K562 (cell line): ENCODE measurements at regions not wholly inside any gene's neighbourhood (a gene's known extent, or its start where the extent isn't known, plus 50 kb on each side); places are given as distances from the start of the nearest gene placed in this dataset.

Experiments used
- ATAC-seq: fragments of 200-7000 bp; cut with Tn5 transposase; 3 replicates; pipeline ENCODE4 v1.9.1; 2020; ENCODE audit warnings: moderate library complexity
- BruUV-seq: library from RNA; stranded (reverse); fragments of 400-500 nt; replicated peaks from 2 replicates; lab custom pipeline; 2021; lab: Mats Ljungman, UMichigan
- CTCF ChIA-PET: fragments of 300-600 bp; formaldehyde crosslinking; extraction: SDS; loops from one replicate; lab custom pipeline; 2021; ENCODE audit warnings: low intra/inter-chr PET ratio; lab: Yijun Ruan, JAX
- POLR2A ChIA-PET: fragments of 300-600, 350-650 bp; sonication (Branson Sonifier 250); formaldehyde crosslinking; extraction: SDS; loops from one replicate; lab custom pipeline; 2021; ENCODE audit warnings: antibody characterized with exemption, inconsistent platforms; lab: Yijun Ruan, JAX
- DNase-seq, 4 experiments: peaks; one replicate each; pipeline versions ENCODE4 v3.0.0 to v3.0.0-alpha.2; 2011 to 2018; ENCODE audit warnings: low spot score in 3 of 4, mixed read lengths in 3 of 4; ENCODE audit errors: extremely low read depth in 1 of 4
- FAIRE-seq: peaks from 2 replicates; lab custom pipeline; 2011; peaks lifted over from hg19 to GRCh38; lab: Jason Lieb, UNC
- H2AFZ ChIP-seq: 2 replicates; pipeline ENCODE4 v1.6.0; 2011; ENCODE audit warnings: low read depth, low read length, control low read depth, inconsistent platforms
- H3K27ac ChIP-seq: fragments of 200-600 bp; 3 replicates; pipeline ENCODE4 v1.8.0; 2011; ENCODE audit warnings: low read depth, mild to moderate bottlenecking, control low read depth, inconsistent platforms, low read length, moderate library complexity, mixed read lengths; ENCODE audit errors: extremely low read depth
- H3K27me3 ChIP-seq, 2 experiments: fragments of 300-600 bp in 1 of 2; 2 replicates in 1 of 2; 3 replicates in 1 of 2; pipeline versions ENCODE4 v1.6.0 to v1.8.0; 2011; ENCODE audit warnings: inconsistent platforms in 2 of 2, low read length in 2 of 2, mild to moderate bottlenecking in 1 of 2, mixed read lengths in 1 of 2, moderate library complexity in 1 of 2; ENCODE audit not compliant: control insufficient read depth in 2 of 2, insufficient read depth in 2 of 2
- H3K36me3 ChIP-seq: fragments of 300-600 bp; 3 replicates; pipeline ENCODE4 v1.8.0; 2011; ENCODE audit warnings: mild to moderate bottlenecking, low read length, inconsistent platforms; ENCODE audit not compliant: control insufficient read depth, insufficient read depth
- H3K4me1 ChIP-seq, 2 experiments: fragments of 200-600 bp in 1 of 2; replicated peaks in 1 of 2; 2 replicates in 1 of 2; 3 replicates in 1 of 2; pipeline versions ENCODE4 v1.5.1 to v1.8.0; 2011; ENCODE audit warnings: inconsistent platforms in 2 of 2, low read length in 2 of 2, mild to moderate bottlenecking in 1 of 2, mixed read lengths in 1 of 2, moderate library complexity in 1 of 2; ENCODE audit not compliant: control insufficient read depth in 2 of 2, insufficient read depth in 2 of 2
- H3K4me2 ChIP-seq: 2 replicates; pipeline ENCODE4 v1.6.1; 2011; ENCODE audit warnings: low read length, control low read depth, inconsistent platforms, mixed read lengths; ENCODE audit not compliant: insufficient read depth
- H3K4me3 ChIP-seq: fragments of 200-600 bp; sonication (generic), shearing (Covaris generic); 2 replicates; pipeline ENCODE4 v1.5.1; 2016; ENCODE audit warnings: control low read depth, inconsistent platforms
- H3K79me2 ChIP-seq: fragments of 200-600 bp; 3 replicates; pipeline ENCODE4 v1.8.0; 2011; ENCODE audit warnings: low read length, inconsistent platforms; ENCODE audit not compliant: control insufficient read depth, insufficient read depth
- H3K9ac ChIP-seq, 2 experiments: 2 replicates each; pipeline versions ENCODE4 v1.6.0 to v1.6.1; 2011; ENCODE audit warnings: low read depth in 2 of 2, low read length in 2 of 2, control low read depth in 1 of 2, inconsistent platforms in 1 of 2, mild to moderate bottlenecking in 1 of 2, mixed read lengths in 1 of 2; ENCODE audit not compliant: insufficient read depth in 1 of 2
- H3K9me1 ChIP-seq: one replicate; pipeline ENCODE4 v1.6.0; 2011; ENCODE audit warnings: inconsistent platforms, mild to moderate bottlenecking, low read length, moderate library complexity; ENCODE audit not compliant: control insufficient read depth, insufficient read depth
- H3K9me3 ChIP-seq: replicated peaks from 2 replicates; pipeline ENCODE4 v1.5.1; 2011; ENCODE audit warnings: low read depth, low read length, inconsistent platforms; ENCODE audit not compliant: control insufficient read depth, insufficient read depth
- H4K20me1 ChIP-seq: replicated peaks from 2 replicates; pipeline ENCODE4 v1.6.1; 2011; ENCODE audit warnings: low read length, inconsistent platforms, mixed read lengths; ENCODE audit not compliant: control insufficient read depth, insufficient read depth
- ARNT ChIP-seq, 2 experiments: fragments of 450-650 bp; IDR thresholded peaks; 2 replicates each; pipeline ENCODE4 v1.6.1; 2016; ENCODE audit warnings: mild to moderate bottlenecking in 1 of 2
- DPF2 ChIP-seq: fragments of 450-650 bp; IDR thresholded peaks from 2 replicates; pipeline ENCODE4 v1.6.1; 2016
- MYBL2 ChIP-seq, 2 experiments: fragments of 450-650 bp in 1 of 2; sonication (generic) in 1 of 2; formaldehyde crosslinking in 1 of 2; IDR thresholded peaks; 2 replicates each; pipeline versions ENCODE4 v1.6.1 to v1.8.1; 2017 to 2022; ENCODE audit warnings: borderline replicate concordance in 1 of 2, inconsistent platforms in 1 of 2, low read depth in 1 of 2, mild to moderate bottlenecking in 1 of 2, missing genetic modification reagents in 1 of 2, moderate library complexity in 1 of 2
- SETDB1 ChIP-seq: IDR thresholded peaks from one replicate; pipeline ENCODE4 v1.6.1; 2012; ENCODE audit warnings: low read length, control low read depth, inconsistent platforms
- ZNF436 ChIP-seq: fragments of 250-450, 450-650 bp; sonication (Bioruptor Pico); formaldehyde crosslinking; IDR thresholded peaks from 2 replicates; pipeline ENCODE4 v1.7.0; 2020; ENCODE audit warnings: mild to moderate bottlenecking
- WGBS: fragments of 100-300 bp; shearing (Covaris generic); methylation state at CpG from one replicate; pipeline ENCODE4 v1.1.6; 2016; ENCODE audit warnings: low coverage, mixed read lengths; ENCODE audit not compliant: insufficient coverage; ENCODE audit errors: missing lambda C conversion rate; 5-methylcytosine and 5-hydroxymethylcytosine counted together
- in situ Hi-C: fragments of 300-500 bp; cut with MboI; formaldehyde crosslinking; loops from 4 replicates; pipeline ENCODE4 v1.15.0; 2018; ENCODE audit warnings: inconsistent platforms, mixed read lengths
- intact Hi-C: fragments of 100-400 bp; cut with micrococcal nuclease; formaldehyde crosslinking; loops from 2 replicates; pipeline ENCODE4 v1.14.2; 2022
- TF ChIP-seq, protein P1 (sequence below): fragments of 450-650 bp; IDR thresholded peaks from 2 replicates; pipeline ENCODE4 v1.6.1; 2016; ENCODE audit warnings: mild to moderate bottlenecking
- TF ChIP-seq, protein P2 (sequence below): fragments of 450-650 bp; conservative IDR thresholded peaks from 2 replicates; pipeline ENCODE4 v1.6.1; 2016; ENCODE audit warnings: missing genetic modification characterization, low read depth, mild to moderate bottlenecking, missing compliant biosample characterization, moderate library complexity
- TF ChIP-seq, protein P3 (sequence below): fragments of 250-450 bp; sonication (Bioruptor Pico); IDR thresholded peaks from 2 replicates; pipeline ENCODE4 v1.5.0; 2021; ENCODE audit warnings: mild to moderate bottlenecking, moderate library complexity
- TF ChIP-seq, protein P4 (sequence below), 2 experiments: IDR thresholded peaks in 1 of 2; conservative IDR thresholded peaks in 1 of 2; 2 replicates each; pipeline ENCODE4 v1.6.1; 2016; ENCODE audit warnings: low read depth in 2 of 2, mild to moderate bottlenecking in 1 of 2, missing compliant biosample characterization in 1 of 2, missing genetic modification characterization in 1 of 2, moderate library complexity in 1 of 2

DNA sequence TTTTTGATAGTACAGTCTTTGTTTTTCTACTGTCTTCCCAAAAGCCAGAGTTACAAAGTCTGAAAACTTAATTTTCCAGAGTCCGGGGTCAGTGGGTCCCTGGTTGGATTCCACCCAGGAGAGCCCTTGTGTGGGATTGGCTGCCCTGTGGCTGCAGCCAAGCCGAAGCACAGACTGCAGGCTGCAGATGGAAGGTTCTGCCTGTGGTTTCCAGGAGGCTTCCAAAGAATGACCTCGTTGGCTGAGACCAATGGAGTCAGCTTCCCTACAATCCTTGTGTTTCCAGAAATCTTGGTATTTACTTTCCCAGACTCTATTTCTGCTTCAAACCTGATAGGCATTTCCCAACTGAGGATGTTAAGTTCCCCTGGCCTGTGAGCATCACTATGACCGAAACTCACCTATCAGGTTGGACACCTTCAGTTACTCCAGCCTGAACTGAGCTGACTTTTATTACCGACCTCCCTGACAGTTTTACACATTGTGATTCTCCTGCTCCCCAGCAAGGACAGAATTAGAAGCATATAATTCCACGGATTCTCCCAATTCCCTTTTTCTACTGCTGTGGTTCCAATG lies 117.5 kb upstream of the CCDC68 start:
- H2AFZ ChIP-seq: no peak overlapping the region
- DNase-seq (no peak), ATAC-seq (no peak)
- BruUV-seq: no TSS peak
- intact Hi-C loops: no loop called here
- H3K4me2 ChIP-seq: no peak overlapping the region
- CTCF ChIA-PET: no interaction called here
- TF ChIP-seq MYBL2 (IDR thresholded peaks at IDR 0.05; ENCODE audit: low read depth): no peak
- no peak for TF ChIP-seq MYBL2 (CRISPR knock-in tag; IDR thresholded peaks at IDR 0.05; ENCODE audit: borderline replicate concordance)
- TF ChIP-seq ZNF436 (CRISPR knock-in tag): no peak
- TF ChIP-seq DPF2: no peak
- TF ChIP-seq, protein P1, sequence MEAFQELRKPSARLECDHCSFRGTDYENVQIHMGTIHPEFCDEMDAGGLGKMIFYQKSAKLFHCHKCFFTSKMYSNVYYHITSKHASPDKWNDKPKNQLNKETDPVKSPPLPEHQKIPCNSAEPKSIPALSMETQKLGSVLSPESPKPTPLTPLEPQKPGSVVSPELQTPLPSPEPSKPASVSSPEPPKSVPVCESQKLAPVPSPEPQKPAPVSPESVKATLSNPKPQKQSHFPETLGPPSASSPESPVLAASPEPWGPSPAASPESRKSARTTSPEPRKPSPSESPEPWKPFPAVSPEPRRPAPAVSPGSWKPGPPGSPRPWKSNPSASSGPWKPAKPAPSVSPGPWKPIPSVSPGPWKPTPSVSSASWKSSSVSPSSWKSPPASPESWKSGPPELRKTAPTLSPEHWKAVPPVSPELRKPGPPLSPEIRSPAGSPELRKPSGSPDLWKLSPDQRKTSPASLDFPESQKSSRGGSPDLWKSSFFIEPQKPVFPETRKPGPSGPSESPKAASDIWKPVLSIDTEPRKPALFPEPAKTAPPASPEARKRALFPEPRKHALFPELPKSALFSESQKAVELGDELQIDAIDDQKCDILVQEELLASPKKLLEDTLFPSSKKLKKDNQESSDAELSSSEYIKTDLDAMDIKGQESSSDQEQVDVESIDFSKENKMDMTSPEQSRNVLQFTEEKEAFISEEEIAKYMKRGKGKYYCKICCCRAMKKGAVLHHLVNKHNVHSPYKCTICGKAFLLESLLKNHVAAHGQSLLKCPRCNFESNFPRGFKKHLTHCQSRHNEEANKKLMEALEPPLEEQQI: no peak
- no peak for TF ChIP-seq SETDB1
- TF ChIP-seq, protein P2, sequence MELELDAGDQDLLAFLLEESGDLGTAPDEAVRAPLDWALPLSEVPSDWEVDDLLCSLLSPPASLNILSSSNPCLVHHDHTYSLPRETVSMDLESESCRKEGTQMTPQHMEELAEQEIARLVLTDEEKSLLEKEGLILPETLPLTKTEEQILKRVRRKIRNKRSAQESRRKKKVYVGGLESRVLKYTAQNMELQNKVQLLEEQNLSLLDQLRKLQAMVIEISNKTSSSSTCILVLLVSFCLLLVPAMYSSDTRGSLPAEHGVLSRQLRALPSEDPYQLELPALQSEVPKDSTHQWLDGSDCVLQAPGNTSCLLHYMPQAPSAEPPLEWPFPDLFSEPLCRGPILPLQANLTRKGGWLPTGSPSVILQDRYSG: no peak
- TF ChIP-seq, protein P3, sequence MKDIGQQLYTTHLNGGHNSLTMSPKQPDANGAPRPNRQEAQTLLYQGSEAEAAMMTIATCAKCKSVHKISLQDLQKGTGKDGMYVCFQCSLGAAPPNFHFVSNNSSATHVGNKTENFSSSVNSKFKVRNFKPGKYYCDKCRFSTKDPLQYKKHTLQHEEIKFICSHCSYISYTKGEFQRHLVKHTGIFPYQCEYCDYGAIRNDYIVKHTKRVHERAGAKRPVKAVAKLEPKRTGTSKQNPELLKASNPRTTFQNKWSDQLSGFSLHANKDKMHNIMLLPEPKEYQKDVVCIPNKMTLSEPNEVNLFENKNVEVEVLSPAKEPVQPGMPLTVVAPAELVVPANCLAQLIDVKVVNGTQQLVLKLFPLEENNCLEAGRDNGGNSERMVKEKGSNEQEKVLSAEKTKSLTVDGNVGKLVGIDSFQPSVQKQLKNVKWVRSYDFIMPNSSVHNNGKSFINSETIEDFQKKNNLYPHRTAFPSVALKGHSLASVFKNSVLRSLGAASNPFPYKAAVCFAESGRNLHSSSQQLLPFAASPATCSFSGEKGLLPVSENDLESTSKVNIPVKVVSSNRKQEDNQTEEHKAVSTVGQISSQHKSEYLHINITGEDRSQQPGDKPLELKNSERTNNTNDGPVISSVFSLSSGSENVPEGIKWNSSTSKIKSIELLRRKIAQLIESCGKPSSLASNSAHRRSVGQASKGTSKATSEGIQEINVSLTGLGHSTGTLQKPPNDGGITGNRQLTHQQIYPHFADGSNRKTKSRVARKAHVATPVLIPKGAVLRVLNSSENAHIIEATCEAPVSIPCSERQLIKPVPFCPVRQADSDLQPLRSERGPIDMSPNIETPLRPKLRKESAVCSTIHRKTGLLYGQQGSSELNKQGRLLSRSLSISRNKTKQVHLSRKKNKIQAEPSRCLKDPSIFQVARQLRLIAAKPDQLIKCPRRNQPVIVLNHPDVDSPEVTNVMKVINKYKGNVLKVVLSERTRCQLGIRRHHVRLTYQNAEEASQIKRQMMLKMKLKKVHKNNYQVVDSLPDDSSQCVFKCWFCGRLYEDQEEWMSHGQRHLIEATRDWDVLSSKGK (CRISPR knock-in tag): no peak
- no peak for TF ChIP-seq ARNT (IDR thresholded peaks at IDR 0.05)
- TF ChIP-seq, protein P4, sequence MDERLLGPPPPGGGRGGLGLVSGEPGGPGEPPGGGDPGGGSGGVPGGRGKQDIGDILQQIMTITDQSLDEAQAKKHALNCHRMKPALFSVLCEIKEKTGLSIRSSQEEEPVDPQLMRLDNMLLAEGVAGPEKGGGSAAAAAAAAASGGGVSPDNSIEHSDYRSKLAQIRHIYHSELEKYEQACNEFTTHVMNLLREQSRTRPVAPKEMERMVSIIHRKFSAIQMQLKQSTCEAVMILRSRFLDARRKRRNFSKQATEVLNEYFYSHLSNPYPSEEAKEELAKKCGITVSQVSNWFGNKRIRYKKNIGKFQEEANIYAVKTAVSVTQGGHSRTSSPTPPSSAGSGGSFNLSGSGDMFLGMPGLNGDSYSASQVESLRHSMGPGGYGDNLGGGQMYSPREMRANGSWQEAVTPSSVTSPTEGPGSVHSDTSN (CRISPR knock-in tag; IDR thresholded peaks at IDR 0.05; ENCODE audit: low read depth): no peak
- TF ChIP-seq, protein P4 (tag; conservative IDR thresholded peaks at IDR 0.05; ENCODE audit: low read depth): no peak
- TF ChIP-seq, all 486 proteins: peak for 0
- in situ Hi-C loops: no loop called here
- H3K4me3 ChIP-seq: no peak overlapping the region
- no peaks in the 10 kb centered on the region for H3K9me1 ChIP-seq
- no peaks in the 10 kb centered on the region for H4K20me1 ChIP-seq
- peaks cover 0 to 10% of the 10 kb centered on the region in 2 experiments; a peak in 3 of 5 replicates for H3K27me3 ChIP-seq
- no peaks in the 10 kb centered on the region for H3K4me1 ChIP-seq
- H3K9ac ChIP-seq: no peak overlapping the region
- H3K27ac ChIP-seq: no peak overlapping the region
- 2% methylated on average over 4 of the region's 6 CpGs for WGBS
- no peaks in the 10 kb centered on the region for H3K36me3 ChIP-seq
- H3K9me3 ChIP-seq: no peaks in the 10 kb centered on the region
- no peak for FAIRE-seq
- H3K79me2 ChIP-seq: no peaks in the 10 kb centered on the region
- POLR2A ChIA-PET: no interaction called here
